Left ventricle myocardium superior (tissue), 1 donor: ENCODE measurements at regions not wholly inside any gene's neighbourhood (a gene's known extent, or its start where the extent isn't known, plus 50 kb on each side); places are given as distances from the start of the nearest gene placed in this dataset.

Experiments
- ATAC-seq: fragments of 200-7000 bp; cut with Tn5 transposase; one replicate; pipeline ENCODE4 v1.9.1; 2020; ENCODE audit warnings: mild to moderate bottlenecking, moderate library complexity
- DNase-seq: peaks from one replicate; pipeline ENCODE4 v3.0.0-alpha.2; 2020
- intact Hi-C: fragments of 100-400 bp; cut with micrococcal nuclease; formaldehyde crosslinking; loops from one replicate; pipeline ENCODE4 v1.11.0; 2022
- donor health status: DM: no; HTN: yes; CAD: no; lungs with severe emphysema.

DNA sequence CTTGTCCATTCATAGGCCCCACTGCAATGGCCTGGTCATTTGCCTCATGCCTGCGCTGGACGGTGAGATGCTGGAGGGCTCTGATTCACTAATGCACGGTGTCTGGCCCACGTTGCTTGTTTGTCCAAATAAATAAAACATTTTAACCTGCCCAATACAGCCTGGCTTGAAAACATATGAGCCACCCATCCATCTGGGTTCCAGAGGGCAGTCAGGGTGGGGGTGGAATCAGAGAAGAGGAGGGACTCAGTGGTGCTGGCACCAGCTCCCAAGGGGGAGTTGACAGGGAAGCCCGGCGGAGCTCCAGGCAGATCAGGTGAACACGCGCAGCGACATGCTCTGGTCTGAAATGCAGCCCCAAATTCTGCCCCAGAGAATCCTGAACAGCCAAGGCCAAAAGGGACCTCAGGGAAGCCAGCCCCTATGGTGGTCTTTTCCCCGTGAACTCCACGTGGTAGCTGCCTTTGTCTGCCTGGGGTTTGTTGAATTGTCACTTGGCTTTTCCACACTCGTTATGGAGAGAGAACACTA, 265.2 kb downstream of the UACA start:
- no peak for DNase-seq
- intact Hi-C loops: no loop called here
- no peak for ATAC-seq

DNA sequence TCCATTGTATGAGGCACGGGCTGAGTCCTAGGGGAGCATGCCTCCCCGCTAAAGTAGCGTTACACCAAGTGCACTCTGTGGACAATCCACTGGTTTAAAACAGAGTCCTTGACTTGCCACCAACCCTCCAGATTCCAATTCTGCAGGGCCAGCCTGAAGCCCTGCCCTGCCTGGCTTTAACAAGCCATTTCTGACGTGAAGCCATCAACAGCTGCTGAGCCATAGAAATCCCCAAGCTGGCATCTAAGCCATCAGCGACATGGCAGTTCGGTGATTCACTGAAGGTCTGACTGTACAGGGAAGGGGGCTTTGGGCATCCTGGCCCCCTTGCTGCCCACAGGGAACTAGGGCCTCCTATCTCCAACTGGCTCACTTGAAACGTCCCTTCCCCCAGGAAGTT, 265.7 kb downstream of the UACA start:
- ATAC-seq (no peak), DNase-seq (no peak)
- intact Hi-C loops: no loop called here

DNA sequence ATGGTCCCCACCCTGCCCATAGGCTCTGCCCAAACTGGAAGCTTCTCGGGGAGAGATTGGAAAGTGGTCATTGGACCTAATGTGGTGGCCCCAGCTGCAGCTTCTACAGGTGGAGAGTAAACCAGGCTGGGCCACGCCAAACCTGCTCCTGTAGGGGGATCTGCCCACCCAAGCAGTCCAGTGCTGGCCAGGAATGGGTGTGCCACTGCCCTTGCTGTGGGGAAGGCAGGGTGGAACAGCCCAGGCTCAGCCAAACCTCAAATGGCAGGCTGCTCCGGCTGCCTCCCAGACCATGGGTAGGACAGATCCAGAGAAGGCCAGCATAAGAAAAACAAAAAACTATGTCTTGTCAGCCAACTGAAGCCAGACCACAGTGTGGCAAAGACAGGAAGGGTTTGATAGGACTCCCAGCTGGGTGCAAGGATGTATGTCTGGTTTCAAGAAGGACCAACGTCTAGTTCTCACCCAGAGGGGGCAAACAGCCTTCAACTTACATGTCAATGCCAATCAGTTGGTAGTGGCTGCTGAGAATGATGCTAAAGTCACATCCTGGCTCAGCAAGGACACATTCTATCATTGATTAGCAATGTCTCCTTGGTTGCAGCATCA, 267.3 kb downstream of the UACA start:
- ATAC-seq (no peak), DNase-seq (no peak)
- intact Hi-C loops: no loop called here

DNA sequence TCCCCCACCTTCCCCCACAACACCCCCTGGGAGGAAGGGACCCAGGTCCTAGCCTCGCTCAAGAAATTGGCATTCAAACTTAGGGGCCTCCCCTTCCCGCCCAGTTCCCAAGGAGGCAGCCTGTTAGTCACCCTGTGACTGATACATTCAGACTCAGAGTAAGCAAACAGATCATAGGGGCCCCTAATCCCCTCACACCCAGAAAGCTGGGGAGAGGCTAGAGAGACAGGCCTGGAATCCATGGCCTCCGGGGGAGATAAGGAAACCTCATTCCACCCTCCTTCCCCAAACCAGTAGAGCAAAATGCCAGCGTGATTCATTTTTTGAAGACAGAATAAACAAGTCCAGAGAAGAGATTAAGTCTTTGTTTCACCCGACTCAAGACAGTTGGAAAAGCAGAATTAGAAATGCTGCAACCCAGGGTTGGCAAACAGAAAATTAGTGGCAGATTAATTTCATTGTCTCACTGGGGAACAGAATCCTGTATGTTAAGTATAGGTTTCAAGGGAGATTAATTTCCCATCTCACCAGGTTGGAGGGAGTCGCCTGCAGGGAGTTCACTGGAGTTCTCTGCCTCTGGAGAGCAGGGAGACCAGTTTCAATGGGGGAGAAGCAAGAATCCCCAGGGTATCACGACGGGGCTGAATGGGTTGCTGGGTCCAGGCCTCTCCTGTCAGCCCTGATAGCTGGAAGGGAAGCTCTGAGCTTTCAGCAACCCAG, 268.3 kb downstream of the UACA start:
- intact Hi-C loops: no loop called here
- ATAC-seq (no peak), DNase-seq (no peak)

DNA sequence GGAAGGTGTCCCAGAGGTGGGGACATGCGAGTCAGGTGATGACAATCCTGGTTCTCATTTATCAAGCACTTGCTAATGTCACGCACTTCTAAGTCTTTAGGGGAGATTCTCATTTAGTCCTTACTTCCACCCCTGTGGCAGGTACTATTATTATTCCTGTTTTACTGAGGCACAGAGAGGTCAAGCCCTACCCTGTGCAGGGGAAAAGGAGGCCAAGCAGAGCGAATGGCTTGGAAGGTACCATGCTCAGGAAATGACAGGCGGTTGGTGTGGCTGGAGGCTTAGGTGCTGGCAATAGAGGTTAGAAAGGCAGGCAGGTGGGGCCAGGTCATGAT, 268.9 kb downstream of the UACA start:
- intact Hi-C loops: no loop called here
- ATAC-seq (no peak), DNase-seq (no peak)

DNA sequence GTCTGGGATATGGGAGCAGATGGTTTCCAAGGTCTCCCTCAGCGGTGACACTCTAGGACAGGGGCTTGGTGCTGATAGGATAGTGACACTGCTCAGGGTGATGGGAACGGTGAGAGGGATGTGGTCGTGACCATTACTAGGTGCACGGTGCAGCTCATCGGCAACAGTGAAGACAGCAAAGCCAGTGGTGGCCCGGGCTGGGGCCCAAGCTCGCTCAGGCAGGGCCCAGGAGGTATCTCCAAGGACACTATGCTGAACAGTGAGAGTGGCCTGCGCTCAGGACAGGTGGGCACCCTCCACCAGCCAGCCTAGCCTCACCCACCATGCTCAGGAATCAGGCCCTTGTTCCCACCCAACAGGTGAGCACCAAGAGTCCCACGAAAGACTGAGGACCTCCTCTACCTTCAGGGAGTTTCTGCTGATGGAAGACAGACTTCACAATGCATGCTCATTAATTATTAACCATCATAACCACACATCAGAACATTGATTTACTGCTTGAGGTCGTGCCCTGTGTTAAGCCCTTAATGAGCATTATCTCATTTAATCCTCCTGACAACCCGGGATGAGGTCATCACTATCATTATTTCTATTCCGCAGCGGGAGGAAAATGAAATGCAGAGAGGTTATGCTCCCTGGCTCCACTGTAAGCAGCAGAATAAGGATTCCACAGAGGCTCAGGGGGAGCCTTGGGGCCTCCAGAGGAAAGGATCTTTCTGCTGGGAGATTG, 269.4 kb downstream of the UACA start:
- ATAC-seq (no peak), DNase-seq (no peak)
- intact Hi-C loops: no loop called here

DNA sequence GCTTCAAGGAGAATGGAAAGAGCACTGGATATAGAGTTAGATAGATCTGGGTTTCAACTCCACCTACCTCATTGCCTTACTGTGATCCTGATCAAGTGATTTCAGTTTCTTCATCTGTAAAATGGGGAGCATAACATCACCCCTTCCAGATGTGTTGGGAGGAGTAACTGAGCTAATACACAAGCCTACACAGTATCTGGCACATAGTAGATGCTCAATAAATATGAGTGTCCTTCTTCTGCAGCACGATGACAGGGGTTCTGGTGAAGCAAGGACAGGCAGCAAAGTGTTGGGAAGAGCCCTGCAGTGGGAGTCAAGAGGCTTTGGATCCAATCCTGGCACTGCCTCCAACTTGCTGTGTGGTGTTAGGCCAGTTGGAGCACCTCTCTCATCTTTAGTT, 270.0 kb downstream of the UACA start:
- intact Hi-C loops: no loop called here
- DNase-seq: no peak
- ATAC-seq: no peak

DNA sequence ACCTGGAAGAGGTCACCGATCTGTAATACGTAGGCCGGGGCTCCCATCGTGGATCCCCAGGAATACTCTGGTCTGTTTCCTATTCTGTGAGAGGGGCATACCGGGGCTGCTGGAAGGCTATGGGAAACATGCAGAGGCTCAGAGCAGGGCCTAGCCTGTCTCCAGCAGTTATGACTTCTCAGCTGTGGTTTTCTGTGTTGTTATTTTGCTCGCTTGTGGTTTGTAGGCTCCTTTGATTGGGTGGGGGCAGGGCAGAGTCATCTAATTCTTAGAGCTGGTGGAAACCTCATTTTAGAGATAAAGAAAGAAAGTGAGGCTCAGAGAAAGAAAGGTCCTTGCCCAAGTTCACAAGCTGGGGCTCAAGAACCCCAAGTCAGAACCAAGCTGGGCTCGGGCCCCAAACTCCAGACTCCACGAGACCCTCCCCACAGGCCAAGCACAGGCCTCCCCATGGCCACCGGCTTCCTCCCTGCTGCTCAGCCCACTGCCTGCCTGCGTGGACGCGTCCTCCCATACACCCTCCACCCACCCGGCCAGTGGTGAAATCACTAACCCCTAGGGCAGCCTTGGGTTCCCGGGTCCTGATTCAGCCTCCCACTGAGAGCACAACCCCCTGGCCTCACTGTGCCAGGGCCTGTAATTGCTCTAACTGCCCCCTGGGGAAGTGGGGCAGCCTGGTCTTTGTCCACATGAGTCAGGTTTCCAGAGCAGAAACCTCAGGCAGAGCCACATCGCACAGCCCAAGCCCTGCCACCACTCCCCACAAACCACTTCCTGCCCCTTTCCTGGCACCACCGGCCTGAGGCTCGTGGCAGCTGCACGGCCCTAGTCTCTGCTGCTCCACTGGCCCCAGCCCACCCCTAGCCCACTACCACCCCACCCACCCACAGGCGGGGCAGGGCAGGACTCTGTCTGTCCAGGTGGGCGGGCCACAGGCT, 270.8 kb downstream of the UACA start:
- intact Hi-C loops: no loop called here
- peak; percentile 64 for DNase-seq
- peak; percentile 69 for ATAC-seq

DNA sequence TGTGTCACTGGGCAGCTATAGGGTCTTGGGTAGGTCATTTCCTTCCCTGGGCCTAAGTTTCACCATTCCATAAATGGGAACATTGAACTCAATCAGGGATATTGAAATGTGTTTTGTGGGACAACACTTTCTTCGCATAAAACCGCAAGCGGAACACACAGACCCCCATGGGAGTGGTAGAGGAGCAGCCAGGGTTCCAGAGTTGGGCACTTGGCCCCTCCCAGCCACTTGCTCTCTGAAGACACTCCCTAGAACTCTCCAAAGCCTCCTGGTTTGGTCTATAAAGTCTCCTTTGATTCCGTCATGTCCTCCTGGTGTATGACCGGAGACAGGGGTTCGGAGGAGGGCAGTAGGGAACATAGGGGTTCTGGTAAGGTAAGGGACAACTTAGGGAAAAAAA, 271.7 kb downstream of the UACA start:
- ATAC-seq (no peak), DNase-seq (no peak)

DNA sequence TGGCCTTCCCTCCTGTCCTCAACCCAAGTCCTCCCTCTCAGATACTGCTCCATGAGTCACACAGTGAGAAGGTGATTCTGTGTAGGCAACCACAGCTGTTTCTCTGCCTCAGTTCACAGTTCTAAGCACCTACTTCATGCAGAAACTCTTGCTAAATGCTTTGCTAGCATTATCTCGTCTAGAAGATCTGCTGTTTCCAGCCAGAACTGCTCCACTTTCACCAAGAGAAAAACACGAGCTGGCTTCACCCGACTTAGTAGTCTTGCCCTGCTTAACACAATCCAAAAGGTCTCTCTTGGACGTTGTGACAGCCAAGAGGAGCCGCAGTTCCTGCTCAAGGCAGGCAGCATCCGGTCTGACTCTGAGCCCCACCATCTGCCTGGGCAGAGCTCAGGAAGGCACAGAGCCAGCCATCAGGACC, 272.1 kb downstream of the UACA start:
- DNase-seq (no peak), ATAC-seq (no peak)
- intact Hi-C loops: no loop called here

More for the DNA sequence above, 271.7 kb downstream of the UACA start:
- intact Hi-C loops: no loop called here

DNA sequence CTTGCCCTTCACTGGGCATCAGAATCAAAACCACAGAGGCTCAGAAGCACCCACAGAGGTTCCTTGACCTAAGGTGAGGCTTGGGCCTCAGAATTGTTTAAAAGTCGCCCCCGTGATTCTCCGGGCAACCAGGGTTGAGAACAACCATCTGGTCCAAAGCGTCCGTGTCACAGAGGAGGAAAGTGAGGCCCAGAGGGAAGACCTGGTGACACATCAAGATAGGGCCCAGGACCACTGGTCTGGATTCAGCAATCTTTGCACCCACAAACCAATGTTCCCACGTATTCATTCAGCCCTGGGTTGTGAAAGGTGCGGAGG, 272.6 kb downstream of the UACA start:
- ATAC-seq: no peak
- DNase-seq: no peak
- intact Hi-C loops: no loop called here

DNA sequence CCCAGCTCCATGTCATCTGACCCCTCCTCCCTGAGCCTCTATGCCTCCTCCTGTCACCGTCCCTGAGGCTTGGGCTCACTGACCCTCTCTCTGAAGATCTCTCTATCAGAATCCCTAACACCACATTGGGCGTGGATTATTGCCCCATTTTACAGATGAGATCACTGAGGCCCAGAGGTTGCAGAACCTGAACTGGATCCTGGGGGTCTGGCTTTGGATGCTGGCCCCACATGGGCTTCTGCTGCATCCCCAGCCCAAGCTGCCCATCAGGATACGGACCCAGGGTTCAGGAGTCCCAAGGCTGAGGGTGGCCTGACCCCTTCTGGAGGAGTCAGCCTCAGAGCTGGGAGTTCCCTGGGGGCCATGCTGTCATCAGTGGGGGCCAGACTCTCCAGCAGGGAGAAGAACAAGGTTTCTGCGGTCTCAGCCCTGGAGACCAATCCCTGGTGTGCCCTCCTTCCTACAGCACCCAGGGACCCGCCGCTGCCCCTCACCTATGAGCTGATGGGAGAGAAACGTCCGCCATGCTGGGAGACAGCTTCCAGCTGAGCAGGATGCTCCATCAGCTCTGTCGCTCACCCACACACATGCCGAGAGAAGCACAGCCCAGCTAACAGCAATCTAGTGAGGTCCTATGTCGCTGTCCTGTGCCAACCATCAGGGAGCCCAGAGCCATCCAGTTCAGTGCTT, 273.1 kb downstream of the UACA start:
- intact Hi-C loops: no loop called here
- ATAC-seq (no peak), DNase-seq (no peak)

DNA sequence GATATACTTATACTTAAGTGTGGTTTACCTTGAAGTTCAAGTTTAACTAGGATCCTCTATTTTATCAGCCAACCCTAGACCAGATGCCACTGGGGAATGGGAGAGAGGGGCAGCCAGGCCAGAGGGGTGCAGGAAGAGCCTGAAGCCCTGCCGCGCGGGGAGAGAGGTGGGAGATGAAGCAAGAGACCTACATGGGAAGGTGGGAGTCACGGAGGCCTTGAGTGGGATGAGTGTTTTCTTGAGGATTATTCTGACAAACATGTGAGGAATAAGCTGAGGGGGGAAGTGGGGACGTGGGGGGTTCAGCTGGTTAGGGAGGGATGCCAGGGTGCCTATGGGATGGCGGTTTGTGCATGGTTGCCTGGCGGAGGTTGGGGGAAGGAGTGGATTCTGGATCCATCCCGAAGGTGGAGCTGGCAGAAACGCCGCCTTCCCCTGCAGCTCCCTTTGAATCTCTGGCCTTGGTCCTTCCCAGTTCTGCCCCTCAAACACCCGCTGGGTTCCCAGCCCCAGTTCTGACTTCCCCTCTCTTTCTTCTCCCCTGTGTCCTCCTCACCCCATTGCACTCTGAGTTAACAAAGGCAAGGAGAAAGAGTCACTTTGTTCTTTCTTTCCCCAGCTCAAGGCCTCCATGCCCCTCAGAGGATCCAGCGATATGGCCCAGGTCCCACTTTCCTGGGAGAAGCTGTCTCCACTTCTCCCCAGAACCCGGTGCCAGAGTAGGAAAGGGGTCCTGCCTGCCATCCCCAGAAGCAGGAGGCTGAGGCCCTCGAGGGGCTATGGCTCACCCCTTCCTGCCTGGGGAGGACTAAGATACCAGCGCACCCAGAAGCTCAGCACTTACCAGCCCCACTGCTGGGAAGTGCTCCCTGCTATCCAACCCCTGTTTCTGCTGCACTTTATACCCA, 274.2 kb downstream of the UACA start:
- no peak for DNase-seq
- no peak for ATAC-seq
- intact Hi-C loops: loop anchor here (5.0 kb wide), 1 partner anchor 1012 kb away; no protein-coding TSS in a partner anchor

DNA sequence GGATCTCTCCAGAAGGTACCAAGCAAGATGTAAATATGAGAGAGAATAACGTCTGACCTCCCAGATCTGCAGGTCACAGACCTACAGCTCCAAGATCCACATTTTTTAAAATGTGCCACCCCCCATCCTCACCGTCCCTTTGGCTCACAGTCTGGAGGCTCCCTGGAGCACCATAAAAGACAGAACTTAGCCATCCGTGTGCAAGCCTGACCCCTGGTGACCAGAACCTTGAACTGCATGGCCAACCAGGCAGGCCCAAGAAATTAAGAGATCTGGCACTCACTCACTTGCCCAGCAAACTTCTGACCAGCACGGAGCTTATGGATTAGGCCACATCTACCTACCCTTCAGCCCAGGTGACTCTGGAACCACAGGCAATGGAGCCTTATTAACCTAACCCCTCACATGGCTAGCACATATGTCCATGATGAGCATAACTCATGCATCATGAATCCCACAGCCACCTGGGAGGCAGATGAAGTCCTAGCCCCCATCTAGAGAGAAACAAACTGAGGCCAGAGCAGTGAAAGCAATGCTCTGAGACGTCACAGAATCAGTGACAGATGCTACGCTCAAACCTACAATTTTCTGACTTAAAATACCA, 275.3 kb downstream of the UACA start:
- peak; percentile 69 for ATAC-seq
- intact Hi-C loops: loop anchor here (5.0 kb wide), 1 partner anchor 1011 kb away; no protein-coding TSS in a partner anchor
- peak; percentile 80 for DNase-seq

DNA sequence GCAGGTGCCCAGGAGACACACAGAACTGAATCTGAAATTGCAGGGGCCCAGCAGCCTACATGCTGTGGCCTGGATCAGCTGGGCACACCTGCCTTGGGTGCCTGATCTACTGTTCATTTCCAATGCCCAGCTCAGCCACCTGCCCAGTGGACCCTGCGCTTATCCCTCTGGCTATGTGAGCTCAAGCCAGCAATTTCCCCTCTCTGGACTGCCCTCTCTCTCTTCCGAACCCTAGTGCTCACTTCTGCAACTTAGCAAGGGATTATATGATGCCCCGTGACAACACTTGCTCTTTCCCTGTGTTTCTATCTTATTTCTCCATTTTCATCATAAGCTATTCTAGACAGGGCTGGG, 276.0 kb downstream of the UACA start:
- intact Hi-C loops: loop anchor here (5.0 kb wide), 1 partner anchor 1010 kb away; no protein-coding TSS in a partner anchor
- ATAC-seq (no peak), DNase-seq (no peak)

DNA sequence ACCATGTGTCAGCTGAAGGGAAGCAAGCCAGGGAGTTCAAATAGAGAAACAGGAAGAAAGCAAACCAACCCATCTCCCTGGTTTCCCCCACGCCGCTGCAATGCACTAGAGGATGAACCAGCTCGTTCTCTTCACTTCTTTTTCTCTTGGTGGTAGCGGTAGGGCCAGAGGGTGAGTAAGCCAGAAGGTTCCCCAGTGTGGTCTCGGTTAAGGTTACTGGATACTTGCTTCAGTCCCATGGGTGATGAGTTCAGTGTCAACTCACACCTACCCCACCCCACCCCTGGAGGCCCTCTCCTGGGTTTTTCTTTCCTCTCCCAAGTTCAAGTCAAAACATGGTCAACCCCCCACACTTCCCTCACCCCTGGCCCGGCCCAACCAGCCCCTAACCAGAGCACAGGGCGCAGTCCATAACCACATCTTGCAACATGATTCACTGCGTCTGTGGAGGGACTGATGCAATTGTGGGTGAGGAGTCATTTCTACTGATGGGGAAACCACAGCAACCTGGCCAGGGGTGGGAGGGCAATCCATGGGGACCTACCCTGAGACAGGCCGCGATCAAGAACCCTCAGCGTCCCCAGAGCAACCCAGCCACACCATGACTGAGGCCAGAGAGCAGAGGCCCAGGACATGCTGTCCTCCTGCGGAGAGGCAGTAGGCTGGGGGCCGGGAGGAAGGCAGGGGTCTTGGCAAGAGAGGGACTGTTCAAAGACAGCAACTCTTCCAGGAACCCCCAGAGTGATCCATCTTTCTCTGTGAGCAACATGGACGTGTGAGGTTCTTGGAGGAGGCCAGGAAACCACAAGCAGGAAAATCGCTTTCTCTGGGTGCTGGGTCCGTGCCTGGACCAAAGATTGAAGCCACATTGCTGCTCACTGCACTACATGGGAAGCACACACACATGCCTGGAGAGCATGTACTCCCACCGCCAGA, 276.6 kb downstream of the UACA start:
- DNase-seq (peak; percentile 36), ATAC-seq (peak; percentile 46)
- intact Hi-C loops: loop anchor here (5.0 kb wide), 1 partner anchor 1009 kb away; no protein-coding TSS in a partner anchor
